HUES64 (cell line): ENCODE measurements at regions not wholly inside any gene's neighbourhood (a gene's known extent, or its start where the extent isn't known, plus 50 kb on each side); places are given as distances from the start of the nearest gene placed in this dataset.
"Not testable (repeated sequence)": the region's sequence is repeated elsewhere in the genome, so short reads cannot be mapped to it uniquely, and the experiment has no call there.

Source experiments
- H3K27ac ChIP-seq: 2 replicates; pipeline ENCODE4 v1.7.0; 2013; ENCODE audit warnings: low read depth, low read length, inconsistent platforms
- H3K27me3 ChIP-seq: 2 replicates; pipeline ENCODE4 v1.6.1; 2013; ENCODE audit warnings: mild to moderate bottlenecking, low read length; ENCODE audit not compliant: insufficient read depth
- H3K36me3 ChIP-seq: 2 replicates; pipeline ENCODE4 v1.6.1; 2013; ENCODE audit warnings: mild to moderate bottlenecking, low read length; ENCODE audit not compliant: insufficient read depth
- H3K4me1 ChIP-seq: 2 replicates; pipeline ENCODE4 v1.6.1; 2013; ENCODE audit warnings: mild to moderate bottlenecking, low read length, moderate library complexity; ENCODE audit not compliant: insufficient read depth
- H3K4me3 ChIP-seq: 2 replicates; pipeline ENCODE4 v1.5.1; 2013; ENCODE audit warnings: mild to moderate bottlenecking, low read length, moderate library complexity
- H3K9ac ChIP-seq: 2 replicates; pipeline ENCODE4 v1.6.1; 2013; ENCODE audit warnings: mild to moderate bottlenecking, low read depth, low read length
- H3K9me3 ChIP-seq: 2 replicates; pipeline ENCODE4 v1.6.1; 2013; ENCODE audit warnings: low read depth, low read length; ENCODE audit not compliant: insufficient read depth
- WGBS: fragments of 150-250, 120-280 bp; methylation state at CpG from one replicate; pipeline ENCODE4 v1.1.7; 2013; ENCODE audit warnings: missing lambda C conversion rate; 5-methylcytosine and 5-hydroxymethylcytosine counted together

- WGBS = 94% methylated on average over 4 of the region's 4 CpGs
- no peaks in the 10 kb centered on the region for H3K36me3 ChIP-seq
- H3K9ac ChIP-seq = no peak overlapping the region
- no peaks in the 10 kb centered on the region for H3K27me3 ChIP-seq
- no peaks in the 10 kb centered on the region for H3K9me3 ChIP-seq
- no peak overlapping the region for H3K27ac ChIP-seq
- H3K4me3 ChIP-seq = no peak overlapping the region
- H3K4me1 ChIP-seq = peaks cover 4% of the 10 kb centered on the region; the same call in 1 of the 2 replicates
Observed at GRCh38 chr3:25178672-25179071, 249.4 kb upstream of the RARB start.

GRCh38 chr3:25181096-25181495, 247.0 kb upstream of the RARB start:
- Histone ChIP-seq H3K9me3 (no peaks in the 10 kb centered on the region), H3K9ac (no peak overlapping the region), H3K4me3 (no peak overlapping the region), H3K36me3 (no peaks in the 10 kb centered on the region), H3K27ac (no peak overlapping the region), H3K27me3 (no peaks in the 10 kb centered on the region), H3K4me1 (no peaks in the 10 kb centered on the region)
- WGBS = 96% methylated on average over 2 of the region's 2 CpGs

DNA sequence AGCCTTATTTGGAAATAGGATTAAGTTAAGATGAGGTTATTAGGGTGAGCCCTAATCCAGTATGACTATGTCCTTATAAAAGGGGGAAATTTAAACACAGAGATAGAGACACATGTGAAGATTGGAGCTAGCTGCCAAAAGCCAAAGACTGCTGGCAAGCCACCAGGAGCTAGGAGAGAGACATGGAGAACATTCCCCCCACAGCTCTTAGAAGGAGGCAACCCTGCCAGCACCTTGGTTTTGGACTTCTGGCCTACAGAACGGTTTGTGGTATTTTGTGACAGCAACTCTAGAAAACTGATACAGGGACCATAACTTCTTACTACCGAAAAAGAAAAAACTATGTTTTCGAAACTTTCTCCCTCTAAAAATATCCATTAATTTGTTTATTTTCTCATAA, 245.3 kb upstream of the RARB start:
- no peak overlapping the region for H3K27ac ChIP-seq
- no peak overlapping the region for H3K9ac ChIP-seq
- 96% methylated on average over 3 of the region's 3 CpGs for WGBS
- 0 out of 2 replicates have a peak, but pooled peaks cover 6% of the 10 kb centered on the region for H3K4me1 ChIP-seq
- no peaks in the 10 kb centered on the region for H3K9me3 ChIP-seq
- no peak overlapping the region for H3K4me3 ChIP-seq
- no peaks in the 10 kb centered on the region for H3K27me3 ChIP-seq
- no peaks in the 10 kb centered on the region for H3K36me3 ChIP-seq

- no peak overlapping the region for H3K27ac ChIP-seq
- WGBS = 96% methylated on average over 4 of the region's 4 CpGs
- 0 out of 2 replicates have a peak, but pooled peaks cover 6% of the 10 kb centered on the region for H3K4me1 ChIP-seq
Observed at GRCh38 chr3:25184641-25185250, 243.3 kb upstream of the RARB start.

DNA sequence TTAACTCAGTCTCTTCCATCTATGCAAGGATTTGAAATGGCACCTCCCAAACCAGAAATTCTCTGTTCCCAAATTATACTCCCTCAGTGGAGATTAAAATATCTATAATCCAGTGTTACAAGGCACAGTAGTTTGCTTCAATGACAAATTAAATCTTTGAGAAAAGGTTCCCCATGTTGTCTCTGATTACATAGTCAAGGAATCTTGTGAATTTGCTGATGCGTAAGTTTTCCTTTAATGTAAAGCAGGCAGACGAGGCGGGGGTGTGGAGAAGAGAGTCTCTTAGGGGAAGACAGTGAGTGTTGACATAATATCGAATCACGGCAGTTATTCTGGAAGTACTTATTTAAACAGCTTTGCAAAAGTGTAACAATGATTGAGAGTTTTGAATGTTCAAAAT, 236.4 kb upstream of the RARB start:
- no peaks in the 10 kb centered on the region for H3K36me3 ChIP-seq
- no peaks in the 10 kb centered on the region for H3K27me3 ChIP-seq
- no peak overlapping the region for H3K4me3 ChIP-seq
- WGBS = 88% methylated on average over 5 of the region's 5 CpGs
- H3K9me3 ChIP-seq = no peaks in the 10 kb centered on the region
- H3K9ac ChIP-seq = no peak overlapping the region
- H3K4me1 ChIP-seq = 0 out of 2 replicates have a peak, but pooled peaks cover 6% of the 10 kb centered on the region
- H3K27ac ChIP-seq = no peak overlapping the region

More at GRCh38 chr3:25184641-25185250, 243.3 kb upstream of the RARB start:
- Histone ChIP-seq H3K9me3 (no peaks in the 10 kb centered on the region), H3K4me3 (no peak overlapping the region), H3K36me3 (no peaks in the 10 kb centered on the region), H3K27me3 (no peaks in the 10 kb centered on the region), H3K9ac (no peak overlapping the region)

DNA sequence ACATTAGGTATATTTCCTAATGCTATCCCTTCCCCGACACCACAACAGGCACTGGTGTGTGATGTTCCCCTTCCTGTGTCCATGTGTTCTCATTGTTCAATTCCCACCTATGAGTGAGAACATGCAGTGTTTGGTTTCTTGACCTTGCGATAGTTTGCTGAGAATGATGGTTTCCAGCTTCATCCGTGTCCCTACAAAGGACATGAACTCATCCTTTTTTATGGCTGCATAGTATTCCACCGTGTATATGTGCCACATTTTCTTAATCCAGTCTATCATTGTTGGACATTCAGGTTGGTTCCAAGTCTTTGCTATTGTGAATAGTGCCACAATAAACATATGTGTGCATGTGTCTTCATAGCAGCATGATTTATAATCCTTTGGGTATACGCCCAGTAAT, 228.5 kb upstream of the RARB start:
- not testable (repeated sequence) for H3K4me3 ChIP-seq, H3K36me3 ChIP-seq, H3K27me3 ChIP-seq, H3K27ac ChIP-seq, H3K9ac ChIP-seq, H3K9me3 ChIP-seq, H3K4me1 ChIP-seq
- WGBS = 73% methylated on average over 5 of the region's 5 CpGs

DNA sequence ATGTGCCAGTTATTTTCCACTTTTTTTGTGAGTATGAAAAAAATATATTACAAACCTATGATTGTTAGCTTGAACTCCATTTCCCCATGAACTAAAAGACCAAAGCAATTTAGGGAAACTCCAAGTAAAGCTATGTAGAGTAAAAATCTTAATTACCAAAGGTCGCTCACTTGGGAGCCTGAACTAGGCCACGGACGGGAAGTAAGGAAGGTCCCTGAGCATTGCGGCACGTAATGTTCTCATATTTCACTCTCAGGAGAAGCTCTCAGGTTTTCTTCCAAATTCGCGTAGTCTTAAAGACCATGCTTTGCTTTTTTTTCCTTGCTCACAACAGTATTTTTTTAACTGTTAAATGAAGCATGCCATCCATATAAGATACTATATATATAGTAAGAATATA, 215.3 kb upstream of the RARB start:
- Histone ChIP-seq H3K9ac (no peak overlapping the region), H3K36me3 (no peaks in the 10 kb centered on the region), H3K4me1 (0 out of 2 replicates have a peak, but pooled peaks cover 2% of the 10 kb centered on the region), H3K27ac (no peak overlapping the region), H3K4me3 (no peak overlapping the region), H3K27me3 (no peaks in the 10 kb centered on the region), H3K9me3 (no peaks in the 10 kb centered on the region)
- whole genome bisulfite sequencing = 90% methylated on average over 7 of the region's 7 CpGs

GRCh38 chr3:25214034-25214433, 214.0 kb upstream of the RARB start:
- H3K36me3 ChIP-seq = no peaks in the 10 kb centered on the region
- no peak overlapping the region for H3K27ac ChIP-seq
- no peak overlapping the region for H3K4me3 ChIP-seq
- 0 out of 2 replicates have a peak, but pooled peaks cover 2% of the 10 kb centered on the region for H3K4me1 ChIP-seq
- WGBS = 92% methylated on average over 1 of the region's 2 CpGs
- H3K27me3 ChIP-seq = no peaks in the 10 kb centered on the region
- H3K9ac ChIP-seq = no peak overlapping the region
- H3K9me3 ChIP-seq = no peaks in the 10 kb centered on the region

GRCh38 chr3:25218362-25218761, 209.7 kb upstream of the RARB start:
- Histone ChIP-seq H3K27ac (no peak overlapping the region), H3K9me3 (no peaks in the 10 kb centered on the region), H3K4me3 (no peak overlapping the region), H3K9ac (no peak overlapping the region), H3K27me3 (no peaks in the 10 kb centered on the region), H3K36me3 (no peaks in the 10 kb centered on the region), H3K4me1 (no peaks in the 10 kb centered on the region)

DNA sequence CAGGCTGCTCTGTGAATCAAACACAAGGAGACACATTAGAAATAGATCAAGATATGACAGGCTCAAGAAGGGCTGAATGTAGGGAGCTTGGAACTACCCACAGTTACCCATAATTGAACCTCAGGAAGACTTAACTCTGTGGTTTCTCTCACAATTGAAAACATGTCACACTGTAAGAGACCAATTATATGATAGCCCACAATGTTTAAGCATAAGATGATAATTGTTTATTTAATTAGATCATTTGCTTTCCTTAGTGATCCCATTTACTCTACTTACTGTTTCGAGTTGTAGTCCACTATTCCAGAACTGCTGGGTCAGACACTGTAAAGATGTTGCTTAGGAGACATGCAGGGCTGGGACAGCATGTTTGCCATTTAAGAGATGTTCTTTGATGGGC, 201.3 kb upstream of the RARB start:
- H3K9me3 ChIP-seq = no peaks in the 10 kb centered on the region
- H3K27ac ChIP-seq = no peak overlapping the region
- no peak overlapping the region for H3K4me3 ChIP-seq
- no peak overlapping the region for H3K9ac ChIP-seq
- H3K4me1 ChIP-seq = peaks cover 11% of the 10 kb centered on the region; the same call in 1 of the 2 replicates
- WGBS = 83% methylated on average over 1 of the region's 1 CpG
- no peaks in the 10 kb centered on the region for H3K27me3 ChIP-seq
- H3K36me3 ChIP-seq = no peaks in the 10 kb centered on the region

- Histone ChIP-seq H3K36me3 (no peaks in the 10 kb centered on the region), H3K4me3 (no peak overlapping the region), H3K27ac (no peak overlapping the region), H3K9ac (no peak overlapping the region), H3K4me1 (peaks cover 11% of the 10 kb centered on the region; the same call in 1 of the 2 replicates), H3K27me3 (no peaks in the 10 kb centered on the region), H3K9me3 (no peaks in the 10 kb centered on the region)
- 69% methylated on average over 2 of the region's 2 CpGs for WGBS
Observed at GRCh38 chr3:25229586-25229985, 198.5 kb upstream of the RARB start.

GRCh38 chr3:25235031-25235430, 193.0 kb upstream of the RARB start:
- H3K27ac ChIP-seq = no peak overlapping the region
- H3K36me3 ChIP-seq = no peaks in the 10 kb centered on the region
- H3K4me3 ChIP-seq = no peak overlapping the region
- peaks cover 13% of the 10 kb centered on the region for H3K4me1 ChIP-seq
- no peaks in the 10 kb centered on the region for H3K9me3 ChIP-seq
- no peaks in the 10 kb centered on the region for H3K27me3 ChIP-seq
- no peak overlapping the region for H3K9ac ChIP-seq
- WGBS = no CpG with 5 or more reads among the region's 1 CpG
